Lower leg skin (tissue), 4 donors: ENCODE measurements at regions not wholly inside any gene's neighbourhood (a gene's known extent, or its start where the extent isn't known, plus 50 kb on each side); places are given as distances from the start of the nearest gene placed in this dataset.

Experiments used
- DNase-seq, 2 donors: peaks; one replicate each; pipeline ENCODE4 v3.0.0-alpha.2; 2019; ENCODE audit warnings: low spot score in 2 of 2
- H3K4me3 ChIP-seq: fragments of 200-600 bp; sonication (generic); 2 replicates; pipeline ENCODE4 v1.5.1; 2017; ENCODE audit warnings: mild to moderate bottlenecking, low read depth; ENCODE audit not compliant: poor library complexity, severe bottlenecking
- POLR2A ChIP-seq, 2 donors: fragments of 450-650 bp; IDR thresholded peaks; one replicate each; pipeline ENCODE4 v1.6.1; 2016 to 2017; ENCODE audit warnings: antibody characterized with exemption in 2 of 2, mild to moderate bottlenecking in 1 of 2, moderate library complexity in 1 of 2
- WGBS, 2 donors: methylation state at CpG; one replicate each; pipeline ENCODE4 v1.1.5; 2018; 5-methylcytosine and 5-hydroxymethylcytosine counted together
- intact Hi-C: fragments of 100-400 bp; cut with DNase I; formaldehyde crosslinking; loops from one replicate; pipeline ENCODE4 v1.15.0; 2023; ENCODE audit warnings: low total_unique reads
- TF ChIP-seq, protein P1 (sequence below), 3 donors: fragments of 450-650 bp; IDR thresholded peaks; one replicate each; pipeline ENCODE4 v1.5.1; 2016; ENCODE audit warnings: antibody characterized with exemption in 3 of 3, mild to moderate bottlenecking in 3 of 3, moderate library complexity in 2 of 3

GRCh38 chr2:215835231-215835630, 178.1 kb downstream of the MREG start:
- TF ChIP-seq POLR2A (IDR thresholded peaks at IDR 0.05): no peak
- TF ChIP-seq, protein P1, sequence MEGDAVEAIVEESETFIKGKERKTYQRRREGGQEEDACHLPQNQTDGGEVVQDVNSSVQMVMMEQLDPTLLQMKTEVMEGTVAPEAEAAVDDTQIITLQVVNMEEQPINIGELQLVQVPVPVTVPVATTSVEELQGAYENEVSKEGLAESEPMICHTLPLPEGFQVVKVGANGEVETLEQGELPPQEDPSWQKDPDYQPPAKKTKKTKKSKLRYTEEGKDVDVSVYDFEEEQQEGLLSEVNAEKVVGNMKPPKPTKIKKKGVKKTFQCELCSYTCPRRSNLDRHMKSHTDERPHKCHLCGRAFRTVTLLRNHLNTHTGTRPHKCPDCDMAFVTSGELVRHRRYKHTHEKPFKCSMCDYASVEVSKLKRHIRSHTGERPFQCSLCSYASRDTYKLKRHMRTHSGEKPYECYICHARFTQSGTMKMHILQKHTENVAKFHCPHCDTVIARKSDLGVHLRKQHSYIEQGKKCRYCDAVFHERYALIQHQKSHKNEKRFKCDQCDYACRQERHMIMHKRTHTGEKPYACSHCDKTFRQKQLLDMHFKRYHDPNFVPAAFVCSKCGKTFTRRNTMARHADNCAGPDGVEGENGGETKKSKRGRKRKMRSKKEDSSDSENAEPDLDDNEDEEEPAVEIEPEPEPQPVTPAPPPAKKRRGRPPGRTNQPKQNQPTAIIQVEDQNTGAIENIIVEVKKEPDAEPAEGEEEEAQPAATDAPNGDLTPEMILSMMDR (IDR thresholded peaks at IDR 0.05): no peak
- intact Hi-C loops: no loop called here
- no peak overlapping the region for H3K4me3 ChIP-seq
- 81 to 85% methylated on average over 1 of the region's 1 CpG for WGBS, 2 donors
- DNase-seq: no peak

DNA sequence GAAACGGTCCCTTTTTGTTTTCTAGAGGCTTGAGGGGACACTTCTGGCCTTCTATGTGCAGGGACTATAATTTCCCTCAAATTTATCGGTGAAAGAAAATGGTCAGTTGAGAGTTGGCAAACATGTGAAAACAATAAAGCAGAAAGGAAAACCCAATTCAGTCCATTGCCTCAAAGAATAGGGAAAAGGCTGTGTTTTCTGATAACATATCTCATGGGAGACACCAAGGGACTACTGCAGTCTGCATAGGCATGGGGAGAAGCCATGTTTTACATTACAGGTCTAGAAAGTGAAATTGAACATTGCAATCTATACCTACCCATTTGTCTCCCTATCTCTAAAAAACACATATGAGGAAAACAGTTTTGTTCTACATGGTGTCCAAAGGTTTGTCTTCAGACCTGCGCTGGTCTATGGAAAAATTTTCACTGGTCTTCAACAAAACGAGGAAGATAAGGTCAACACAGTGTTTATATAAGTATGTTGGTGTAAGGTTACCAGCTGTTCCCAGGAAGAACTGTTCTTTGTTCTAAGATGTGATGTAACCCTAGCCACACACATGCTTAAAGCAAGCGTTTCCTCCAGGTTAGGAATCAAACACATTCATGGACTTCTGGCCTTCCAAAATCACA, 179.7 kb downstream of the MREG start:
- no peak for DNase-seq
- no peak overlapping the region for H3K4me3 ChIP-seq
- TF ChIP-seq POLR2A (IDR thresholded peaks at IDR 0.05): no peak
- TF ChIP-seq, protein P1 (IDR thresholded peaks at IDR 0.05): no peak
- 72 to 81% methylated on average over 5 of the region's 5 CpGs for WGBS, 2 donors
- intact Hi-C loops: no loop called here

- 75 to 79% methylated on average over 6 of the region's 6 CpGs for WGBS, 2 donors
- TF ChIP-seq POLR2A (IDR thresholded peaks at IDR 0.05): no peak
- TF ChIP-seq, protein P1 (IDR thresholded peaks at IDR 0.05): no peak
- intact Hi-C loops: no loop called here
- no peak overlapping the region for H3K4me3 ChIP-seq
- peak in 1 of 2 donors; percentile 31 for DNase-seq
Measured at GRCh38 chr2:215832791-215833190, 180.6 kb downstream of the MREG start.

GRCh38 chr2:215831296-215831913, 181.9 kb downstream of the MREG start:
- no peak for DNase-seq
- intact Hi-C loops: no loop called here
- TF ChIP-seq, protein P1 (IDR thresholded peaks at IDR 0.05): no peak
- no peak for TF ChIP-seq POLR2A (IDR thresholded peaks at IDR 0.05)
- H3K4me3 ChIP-seq: no peak overlapping the region
- 54 to 62% methylated on average over 5 of the region's 5 CpGs for WGBS, 2 donors

- H3K4me3 ChIP-seq: no peak overlapping the region
- 56 to 68% methylated on average over 4 of the region's 4 CpGs for WGBS, 2 donors
- DNase-seq: peak in 1 of 2 donors; percentile 34
- TF ChIP-seq, protein P1 (IDR thresholded peaks at IDR 0.05): no peak
- TF ChIP-seq POLR2A (IDR thresholded peaks at IDR 0.05): no peak
- intact Hi-C loops: no loop called here
Measured at GRCh38 chr2:215830304-215830703, 183.0 kb downstream of the MREG start.
